A204.1 (cell line): ENCODE measurements at regions not wholly inside any gene's neighbourhood (a gene's known extent, or its start where the extent isn't known, plus 50 kb on each side); places are given as distances from the start of the nearest gene placed in this dataset.
"Not testable (repeated sequence)": the region's sequence is repeated elsewhere in the genome, so short reads cannot be mapped to it uniquely, and the experiment has no call there.

ENCODE experiments used
- FAIRE-seq: peaks from 2 replicates; lab custom pipeline; 2012; peaks lifted over from hg19 to GRCh38; lab: Jason Lieb, UNC

- no peak for FAIRE-seq
Observed at GRCh38 chr16:75997606-75998005, 271.3 kb upstream of the CPHXL start.

DNA sequence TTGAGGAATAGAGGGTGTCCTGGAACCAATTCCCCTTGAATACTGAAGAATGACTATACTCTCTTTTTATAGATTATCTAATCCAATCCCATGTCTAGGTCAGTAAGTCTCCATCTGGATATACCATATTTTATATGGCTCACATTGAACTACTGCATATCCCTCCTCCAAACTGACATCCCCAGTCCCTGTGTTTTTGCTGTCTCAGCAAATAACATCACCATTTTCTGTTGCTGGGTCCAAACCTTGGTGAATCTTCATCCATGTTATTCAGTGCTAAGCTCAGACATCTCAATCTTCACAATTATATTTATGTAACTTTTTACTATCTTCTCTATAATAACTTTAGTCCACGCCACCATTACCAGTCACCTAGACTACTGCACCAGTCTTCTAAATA is 269.6 kb upstream of the CNTNAP4 start:
- no peak for FAIRE-seq

DNA sequence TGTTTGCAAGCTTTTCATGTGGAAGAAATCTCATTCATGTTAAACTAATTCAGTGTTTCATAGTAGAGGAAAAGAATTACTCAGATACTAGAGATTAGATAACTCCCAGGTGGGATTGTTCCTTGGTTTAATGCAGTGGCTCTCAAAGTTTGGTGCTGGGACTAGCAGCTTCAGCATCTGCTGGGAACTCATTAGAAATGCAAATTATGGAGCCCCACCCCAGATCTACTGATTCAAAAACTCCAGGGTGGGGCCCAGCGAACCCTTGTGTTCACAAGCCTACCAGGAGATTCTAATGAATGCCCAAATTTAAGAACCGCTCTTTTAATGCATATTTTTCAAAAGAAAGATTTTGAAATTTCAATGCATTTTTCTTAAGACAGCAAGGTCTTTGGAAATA is 253.4 kb upstream of the CNTNAP4 start:
- no peak for FAIRE-seq

DNA sequence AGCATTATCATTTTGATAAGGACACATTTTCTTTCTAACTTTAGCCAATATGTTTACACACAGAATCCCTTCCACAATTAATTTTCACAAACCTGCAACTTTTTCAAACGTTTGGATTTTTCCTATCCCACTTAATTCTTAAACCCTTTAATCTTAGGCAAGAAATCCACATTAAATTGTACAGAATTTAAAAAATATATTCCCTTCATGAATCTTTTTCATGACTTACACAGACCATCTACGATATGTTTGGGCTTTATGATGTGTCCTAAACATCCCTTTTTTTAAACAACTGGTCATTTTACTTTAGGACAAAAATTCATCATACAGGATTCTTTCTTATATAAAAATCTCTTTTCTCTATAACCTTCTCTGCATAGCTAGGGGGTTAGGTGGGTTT is 241.5 kb upstream of the CNTNAP4 start:
- no peak for FAIRE-seq

DNA sequence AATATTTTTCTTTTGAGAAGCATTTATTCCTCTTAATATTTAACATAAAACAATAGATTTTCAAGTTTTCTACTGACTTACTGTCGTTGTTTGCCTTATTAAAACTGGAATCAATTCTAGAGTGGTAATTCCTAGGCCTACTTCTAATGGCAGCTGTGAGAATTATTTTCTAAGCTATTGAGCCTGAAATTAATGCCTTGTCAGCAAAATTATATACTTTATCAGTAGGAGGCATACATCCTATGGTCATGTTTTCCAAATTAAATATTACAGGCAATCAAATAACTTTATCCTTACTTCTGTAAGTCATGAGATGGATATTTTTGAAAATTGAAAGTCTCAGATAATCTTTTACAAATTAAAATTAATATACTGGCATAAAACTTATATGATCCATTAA is 239.1 kb upstream of the CNTNAP4 start:
- FAIRE-seq, result peak; percentile 11

DNA sequence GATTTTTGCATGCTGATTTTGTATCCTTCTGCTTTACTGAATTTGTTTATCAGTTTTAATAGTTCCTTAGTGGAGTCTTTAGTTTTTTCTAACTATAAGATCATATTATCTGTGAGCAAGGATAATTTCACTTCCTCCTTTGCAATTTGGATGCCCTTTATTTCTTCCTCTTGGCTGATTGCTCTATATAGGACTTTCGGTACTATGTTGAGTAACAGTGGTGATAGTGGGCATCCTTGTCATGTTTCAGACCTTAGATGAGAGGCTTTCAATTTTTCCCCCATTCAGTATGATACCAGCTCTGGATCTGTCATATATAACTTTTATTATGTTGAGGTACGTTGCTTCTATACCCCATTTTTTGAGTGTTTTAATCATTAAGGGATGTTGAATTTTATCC is 224.5 kb upstream of the CNTNAP4 start:
- FAIRE-seq, result no peak

- no peak for FAIRE-seq
Observed at GRCh38 chr16:76059186-76059585, 218.0 kb upstream of the CNTNAP4 start.

DNA sequence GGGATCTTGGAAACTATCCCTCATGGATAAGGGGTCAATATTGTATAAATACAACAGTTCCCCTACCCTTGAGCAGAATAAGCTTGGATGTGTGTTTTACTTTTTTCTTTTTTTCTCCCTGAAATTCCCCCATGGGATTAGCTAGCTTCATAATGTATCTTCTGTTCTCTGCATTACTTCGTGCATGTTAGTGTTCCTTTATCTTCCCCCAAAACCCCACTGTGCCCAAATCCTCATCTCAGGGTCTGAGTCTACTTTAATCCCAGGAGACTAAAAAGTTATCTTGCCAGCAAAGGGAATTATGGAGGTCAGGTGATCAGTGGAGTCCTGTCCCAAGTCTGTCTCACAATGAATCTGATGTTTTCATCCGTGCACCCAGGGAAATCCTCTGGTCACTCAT is 217.5 kb upstream of the CNTNAP4 start:
- no peak for FAIRE-seq

DNA sequence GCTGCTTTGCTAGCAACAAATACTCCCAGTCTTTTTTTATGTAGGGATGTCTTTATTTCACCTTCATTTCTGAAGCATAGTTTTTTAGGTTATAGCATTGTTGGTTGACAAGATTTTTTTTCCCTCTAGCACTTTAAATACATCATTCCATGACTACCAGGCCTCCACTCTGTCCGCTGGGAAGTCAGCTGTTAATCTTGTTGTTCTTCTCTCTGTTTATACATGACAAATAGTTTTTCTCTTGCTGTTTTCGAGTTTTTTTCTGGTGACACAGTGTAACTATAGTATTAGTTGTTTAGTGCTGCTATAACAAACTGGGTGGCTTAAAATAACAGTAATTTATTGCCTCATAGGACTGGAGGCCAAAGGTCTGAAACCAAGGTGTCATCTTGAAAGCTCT is 205.5 kb upstream of the CNTNAP4 start:
- no peak for FAIRE-seq

GRCh38 chr16:76081967-76082366 is 195.2 kb upstream of the CNTNAP4 start:
- no peak for FAIRE-seq

DNA sequence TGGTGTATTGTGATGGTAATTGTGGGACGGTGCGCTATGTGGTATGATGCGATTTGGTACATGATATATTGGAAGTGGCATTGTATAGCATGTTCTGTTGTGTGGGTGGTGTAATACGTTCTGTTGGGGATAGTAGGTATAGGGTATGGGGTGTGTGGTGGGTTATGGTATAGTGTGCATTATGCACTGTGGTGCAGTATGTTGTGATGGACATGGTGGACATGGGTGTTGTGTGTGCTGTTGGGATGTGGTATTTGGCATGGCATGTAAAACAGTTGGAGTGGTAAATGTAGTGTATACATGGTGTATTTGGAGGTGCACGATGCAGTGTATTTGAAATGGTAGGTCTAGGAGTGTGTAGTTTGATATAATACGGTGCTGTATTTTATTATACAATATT is 170.6 kb upstream of the CNTNAP4 start:
- FAIRE-seq, result no peak

- FAIRE-seq, result no peak
Observed at GRCh38 chr16:76108460-76108859, 168.7 kb upstream of the CNTNAP4 start.

- no peak for FAIRE-seq
Observed at GRCh38 chr16:76114681-76115080, 162.5 kb upstream of the CNTNAP4 start.

- FAIRE-seq, result no peak
Observed at GRCh38 chr16:76118344-76118743, 158.9 kb upstream of the CNTNAP4 start.

- FAIRE-seq, result no peak
Observed at GRCh38 chr16:76121636-76122035, 155.6 kb upstream of the CNTNAP4 start.

GRCh38 chr16:76123966-76124365 is 153.2 kb upstream of the CNTNAP4 start:
- no peak for FAIRE-seq

DNA sequence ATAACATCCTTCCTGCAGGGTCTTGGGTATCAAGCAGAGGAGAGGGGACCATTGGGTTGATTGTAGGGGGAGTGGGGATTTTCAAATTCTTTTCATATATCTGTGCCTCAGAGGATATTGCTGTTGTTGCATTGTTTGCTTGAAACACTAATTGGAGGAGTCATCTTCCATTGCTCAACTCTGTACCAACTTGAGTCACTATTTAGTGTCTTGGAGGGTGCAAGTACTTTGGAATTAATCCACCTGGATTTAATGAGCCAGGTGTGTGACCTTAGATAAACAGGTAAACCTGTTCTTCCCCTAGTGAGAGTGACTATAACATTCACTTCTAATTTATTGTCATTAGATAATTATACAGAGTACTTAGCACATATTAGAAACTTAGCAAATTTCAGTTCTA is 151.3 kb upstream of the CNTNAP4 start:
- no peak for FAIRE-seq

- FAIRE-seq, result not testable (repeated sequence)
Observed at GRCh38 chr16:76138056-76138455, 139.1 kb upstream of the CNTNAP4 start.

DNA sequence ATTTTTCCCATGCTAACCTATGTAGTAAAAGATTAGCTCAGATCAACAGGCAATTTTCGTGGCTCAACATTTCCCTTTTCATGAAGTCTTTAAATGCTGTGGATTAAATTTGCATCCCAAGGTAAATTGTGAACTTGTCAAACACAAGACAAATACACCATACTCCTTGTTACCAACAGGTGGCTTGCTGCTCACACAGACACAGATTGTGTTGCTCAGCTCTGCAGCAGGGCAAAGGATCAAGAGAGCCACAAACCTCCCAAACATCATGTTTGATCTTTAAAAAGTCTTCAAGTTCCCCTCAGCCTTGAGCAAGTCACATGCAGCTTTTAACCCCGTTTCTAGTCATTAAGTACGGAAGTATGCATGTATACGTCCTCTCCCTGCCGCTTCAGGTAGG is 119.6 kb upstream of the CNTNAP4 start:
- no peak for FAIRE-seq

GRCh38 chr16:76162046-76162445 is 115.2 kb upstream of the CNTNAP4 start:
- no peak for FAIRE-seq

- FAIRE-seq, result no peak
Observed at GRCh38 chr16:76164970-76165558, 112.1 kb upstream of the CNTNAP4 start.

- FAIRE-seq, result no peak
Observed at GRCh38 chr16:76175718-76176117, 101.5 kb upstream of the CNTNAP4 start.

- no peak for FAIRE-seq
Observed at GRCh38 chr16:76176153-76176552, 101.0 kb upstream of the CNTNAP4 start.

DNA sequence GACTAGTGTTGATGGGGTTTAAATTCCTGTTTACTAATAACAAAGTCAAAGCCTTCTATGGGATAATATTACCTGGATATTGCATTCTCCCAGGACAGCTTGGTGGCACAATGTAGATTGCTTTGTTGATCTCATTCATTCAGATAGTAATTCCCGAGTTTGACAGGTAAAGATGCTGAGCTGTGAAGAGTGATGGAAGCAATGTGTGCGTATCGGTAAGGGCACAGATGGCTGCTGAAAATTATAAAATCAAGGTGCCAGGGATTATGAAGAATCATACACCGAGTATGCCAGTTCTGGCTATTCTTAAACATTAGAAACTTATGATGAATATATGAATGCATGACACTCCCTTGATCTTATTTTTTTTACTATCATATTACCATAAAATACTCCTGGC is 100.6 kb upstream of the CNTNAP4 start:
- FAIRE-seq, result no peak

DNA sequence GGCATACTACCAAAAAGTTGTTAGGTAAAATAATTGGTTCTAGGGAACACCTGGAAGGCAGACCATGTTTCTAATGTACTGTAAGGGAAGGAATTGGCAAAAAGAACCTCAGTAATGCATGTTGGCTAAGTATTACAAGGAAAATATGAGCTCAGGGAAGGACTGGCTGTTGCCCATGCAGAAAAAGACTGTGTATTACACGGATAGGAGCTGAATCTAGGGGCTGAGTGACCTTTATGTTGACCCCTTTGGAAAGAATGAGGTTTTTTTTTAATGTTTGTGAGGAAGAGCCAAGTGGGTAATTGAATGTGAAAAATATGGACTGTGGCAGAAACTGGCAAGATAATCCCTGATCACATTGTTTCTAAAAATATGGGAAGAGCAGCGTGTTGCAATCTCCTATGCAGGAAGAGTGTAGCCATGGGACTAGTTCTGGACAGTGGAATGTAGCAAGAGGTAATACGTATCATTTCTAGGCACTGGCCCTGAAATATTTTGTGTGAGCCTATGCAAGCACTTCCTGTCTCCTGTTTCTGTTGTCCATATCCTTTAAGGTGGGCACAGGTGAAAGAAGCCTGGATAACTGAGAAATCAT is 95.1 kb upstream of the CNTNAP4 start:
- FAIRE-seq, result no peak
